Stromal cell of bone marrow (primary cell): ENCODE measurements at regions not wholly inside any gene's neighbourhood (a gene's known extent, or its start where the extent isn't known, plus 50 kb on each side); places are given as distances from the start of the nearest gene placed in this dataset.
"Not testable (repeated sequence)": the region's sequence is repeated elsewhere in the genome, so short reads cannot be mapped to it uniquely, and the experiment has no call there.

Experiments
- DNase-seq: peaks from one replicate; pipeline ENCODE4 v3.0.0-alpha.2; 2012; ENCODE audit warnings: low read depth

DNA sequence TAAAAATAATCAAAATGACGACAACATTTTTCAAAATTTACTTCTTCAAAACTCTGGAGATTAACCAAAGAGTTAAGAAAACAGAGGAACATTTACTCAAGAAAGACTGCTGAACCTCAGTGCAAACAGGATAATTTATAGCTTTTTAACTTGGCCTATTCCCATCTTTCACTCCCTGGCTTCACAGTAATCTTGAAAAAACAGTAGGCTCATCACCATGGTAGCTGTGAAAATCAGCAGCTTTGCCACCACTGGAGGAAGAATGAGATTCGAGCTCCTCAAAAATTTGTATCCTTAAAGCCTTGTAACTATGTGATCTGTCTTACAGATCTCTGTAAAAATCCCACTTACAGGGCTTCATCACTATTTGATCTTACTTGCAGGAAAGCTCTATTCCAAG is 447.7 kb upstream of the CTSO start:
- peak; percentile 28 for DNase-seq

DNA sequence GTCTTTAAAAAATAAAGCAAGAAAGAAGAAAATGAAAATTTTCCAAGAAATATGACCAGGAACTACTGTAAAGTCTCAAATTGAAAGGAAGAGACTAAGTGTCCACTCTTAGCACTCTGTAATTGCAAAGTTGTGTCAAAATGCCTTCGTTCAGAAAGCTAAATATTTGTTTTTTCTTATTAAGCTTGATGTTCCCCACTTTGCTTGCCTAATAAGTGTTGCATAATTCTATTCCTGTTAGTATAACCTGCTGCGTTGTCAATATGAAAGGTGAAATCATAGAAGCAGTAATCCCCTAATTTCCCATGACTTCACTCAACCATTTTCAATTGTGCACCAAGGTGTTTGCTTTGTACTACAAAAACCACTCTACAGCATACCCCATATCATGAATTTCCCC is 442.9 kb upstream of the CTSO start:
- no peak for DNase-seq

GRCh38 chr4:156391325-156391653 is 437.6 kb upstream of the CTSO start:
- no peak for DNase-seq

GRCh38 chr4:156390599-156391324 is 437.1 kb upstream of the CTSO start:
- DNase-seq, result peak; percentile 85

GRCh38 chr4:156388826-156389225 is 435.2 kb upstream of the CTSO start:
- peak; percentile 28 for DNase-seq

- DNase-seq, result peak; percentile 14
Observed at GRCh38 chr4:156378033-156378665, 424.5 kb upstream of the CTSO start.

DNA sequence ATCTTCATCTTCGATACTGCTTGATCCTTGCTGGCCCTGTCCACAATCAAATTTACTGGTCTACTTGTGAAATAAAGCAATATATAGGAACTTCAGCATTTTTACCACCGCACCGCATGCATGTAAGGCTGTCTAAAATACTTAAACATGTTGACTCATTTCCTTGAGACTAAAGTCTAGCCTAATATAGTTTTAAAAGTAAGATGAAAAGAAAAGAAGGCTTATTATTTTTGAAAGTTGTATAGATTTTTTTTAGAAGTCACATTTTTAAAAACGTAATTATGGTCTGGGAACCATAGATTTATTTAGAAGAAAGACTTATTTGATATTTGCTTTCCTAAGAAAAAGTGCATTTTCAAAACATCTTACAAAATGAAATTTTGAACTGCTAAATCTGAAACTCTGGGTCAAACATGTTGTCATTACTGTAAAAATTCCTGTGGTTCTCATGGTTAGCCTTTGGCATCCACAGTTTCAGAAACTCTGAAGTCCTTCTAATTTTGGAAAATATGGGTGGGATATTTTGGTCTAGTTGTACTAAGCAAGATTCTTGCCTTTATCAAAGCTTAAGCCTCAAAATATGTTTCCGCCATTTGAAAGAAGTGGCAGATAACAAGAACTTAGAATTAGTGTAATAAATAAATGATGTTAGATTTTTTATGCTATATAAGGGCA is 423.5 kb upstream of the CTSO start:
- peak; percentile 67 for DNase-seq

DNA sequence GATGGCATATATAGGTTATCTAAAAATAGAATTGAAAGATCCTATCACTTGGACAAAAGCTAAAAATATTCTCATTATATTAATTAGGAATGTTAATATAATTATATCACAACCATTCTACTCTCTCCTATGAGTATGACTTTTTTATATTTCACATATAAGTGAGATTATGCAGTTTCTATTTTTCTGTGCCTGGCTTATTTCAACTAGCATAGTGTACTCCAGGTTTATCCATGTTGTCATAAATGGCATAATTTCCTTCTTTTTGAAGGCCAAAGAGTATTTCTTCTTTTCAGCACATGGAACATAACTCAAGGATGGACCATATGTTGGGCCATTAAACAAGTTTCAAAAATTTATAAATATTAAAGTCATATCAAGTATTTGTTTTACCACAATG is 421.2 kb upstream of the CTSO start:
- no peak for DNase-seq

- DNase-seq, result no peak
Observed at GRCh38 chr4:156374069-156374468, 420.4 kb upstream of the CTSO start.

DNA sequence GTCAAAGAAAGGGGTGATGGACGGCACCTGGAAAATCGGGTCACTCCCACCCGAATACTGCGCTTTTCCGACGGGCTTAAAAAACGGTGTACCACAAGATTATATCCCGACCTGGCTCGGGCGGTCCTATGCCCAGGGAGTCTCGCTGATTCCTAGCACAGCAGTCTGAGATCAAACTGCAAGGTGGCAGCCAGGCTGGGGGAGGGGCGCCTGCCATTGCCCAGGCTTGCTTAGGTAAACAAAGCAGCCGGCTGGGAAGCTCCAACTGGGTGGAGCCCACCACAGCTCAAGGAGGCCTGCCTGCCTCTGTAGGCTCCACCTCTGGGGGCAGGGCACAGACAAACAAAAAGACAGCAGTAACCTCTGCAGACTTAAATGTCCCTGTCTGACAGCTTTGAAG is 413.8 kb upstream of the CTSO start:
- not testable (repeated sequence) for DNase-seq

DNA sequence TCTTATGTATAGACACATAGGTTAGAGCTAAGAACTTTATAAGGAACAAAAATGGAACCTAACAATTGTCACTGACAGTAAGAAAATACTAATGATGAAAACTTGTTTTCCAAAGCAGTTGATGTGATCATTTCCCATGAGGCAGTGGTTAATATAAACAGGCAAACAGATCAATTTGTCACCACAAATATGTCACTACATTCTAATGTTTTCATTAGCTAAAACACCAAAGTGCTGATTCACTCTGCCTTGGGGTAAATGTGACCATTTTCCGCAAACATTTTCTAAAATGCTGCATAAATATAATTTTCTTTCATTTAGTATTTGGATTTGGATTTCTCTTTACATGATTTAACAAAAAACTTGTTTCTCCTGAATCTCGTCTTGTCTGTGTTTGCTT is 408.9 kb upstream of the CTSO start:
- DNase-seq, result peak; percentile 27

- DNase-seq, result no peak
Observed at GRCh38 chr4:156347412-156348075, 393.9 kb upstream of the CTSO start.

DNA sequence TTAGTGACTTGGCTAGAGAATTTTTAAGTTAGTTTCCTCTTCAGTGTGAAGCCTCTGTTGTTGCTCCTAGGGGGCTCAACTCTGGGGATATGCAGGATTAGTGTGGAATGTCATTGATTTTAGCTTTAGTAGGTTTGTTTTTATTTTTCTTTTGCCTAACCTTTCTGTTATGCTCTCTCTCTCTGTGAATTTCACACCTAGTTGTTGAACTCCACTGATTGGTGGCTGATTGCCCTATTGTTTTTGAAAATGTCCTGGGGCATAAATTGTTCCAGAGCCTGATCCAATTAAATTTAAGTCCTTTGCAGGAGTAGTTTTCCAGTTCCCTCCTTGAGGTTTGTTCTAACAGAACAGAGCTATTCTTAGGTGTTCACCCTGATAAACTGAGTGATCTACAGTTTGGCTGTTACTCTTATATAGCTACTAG is 393.3 kb upstream of the CTSO start:
- DNase-seq, result no peak

DNA sequence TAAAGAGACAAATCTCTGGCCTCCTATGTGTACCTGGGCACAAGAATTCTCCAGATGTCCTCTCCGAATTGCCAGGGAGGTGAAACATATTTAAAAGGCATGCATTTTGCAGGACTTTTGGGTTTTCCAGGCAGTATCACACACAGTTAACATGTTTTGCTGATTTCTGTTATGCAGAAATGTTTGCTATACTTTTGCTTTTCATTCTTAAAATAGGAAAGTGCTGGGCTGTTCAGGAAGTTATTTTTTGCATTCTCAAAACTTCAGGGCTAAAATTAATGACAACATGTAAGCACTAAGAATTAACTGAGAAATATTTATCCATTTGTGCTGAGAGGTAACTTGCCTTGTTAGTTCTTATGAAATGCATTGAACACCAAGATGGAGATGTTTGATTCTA is 390.7 kb upstream of the CTSO start:
- DNase-seq, result no peak

- no peak for DNase-seq
Observed at GRCh38 chr4:156336511-156336910, 382.8 kb upstream of the CTSO start.

DNA sequence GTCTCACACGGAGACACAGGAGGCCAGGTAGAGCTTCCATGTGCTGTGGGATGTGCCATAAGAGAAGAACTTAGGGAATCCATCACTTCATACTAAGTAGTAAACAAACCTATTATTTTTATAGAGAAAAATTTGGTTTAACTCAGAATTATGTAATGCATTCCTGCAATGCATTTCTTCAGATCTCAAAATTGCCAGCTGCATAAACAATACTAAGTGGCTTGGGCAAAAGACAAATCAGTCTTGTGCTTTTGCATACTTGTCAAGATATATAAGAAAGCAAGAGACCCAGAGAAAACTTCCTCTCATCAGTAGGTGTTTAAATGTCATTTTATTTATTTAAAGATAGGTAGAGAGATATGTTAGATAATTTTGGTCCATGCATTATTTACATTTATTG is 382.1 kb upstream of the CTSO start:
- no peak for DNase-seq

DNA sequence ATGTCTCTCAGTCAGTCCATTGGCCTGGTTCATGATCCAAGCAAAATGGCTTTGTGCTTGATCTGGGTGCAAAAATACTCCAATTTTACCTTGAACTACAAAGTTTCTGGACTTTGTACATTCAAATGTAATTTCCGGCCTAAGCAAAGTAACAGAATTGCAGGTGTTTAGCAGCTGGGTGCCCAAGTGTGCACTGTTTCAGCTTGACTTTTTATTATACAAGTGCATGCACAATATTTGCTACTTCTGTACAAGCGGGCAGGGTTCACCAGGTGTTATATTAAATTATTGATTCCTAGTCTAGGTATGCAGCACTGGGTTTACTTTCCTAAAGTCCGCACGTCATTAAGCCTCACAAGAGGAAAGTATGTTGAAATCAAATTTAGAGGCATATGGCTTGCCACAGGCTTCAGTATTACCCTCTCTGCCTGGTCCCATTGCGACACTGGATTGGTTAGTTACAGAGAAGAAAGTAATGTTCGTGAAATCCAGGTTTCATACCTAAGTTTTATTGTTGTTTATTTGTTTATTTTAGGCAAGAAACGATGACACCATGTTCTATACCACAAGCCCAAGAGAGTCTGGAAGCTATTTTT is 376.9 kb upstream of the CTSO start:
- no peak for DNase-seq

DNA sequence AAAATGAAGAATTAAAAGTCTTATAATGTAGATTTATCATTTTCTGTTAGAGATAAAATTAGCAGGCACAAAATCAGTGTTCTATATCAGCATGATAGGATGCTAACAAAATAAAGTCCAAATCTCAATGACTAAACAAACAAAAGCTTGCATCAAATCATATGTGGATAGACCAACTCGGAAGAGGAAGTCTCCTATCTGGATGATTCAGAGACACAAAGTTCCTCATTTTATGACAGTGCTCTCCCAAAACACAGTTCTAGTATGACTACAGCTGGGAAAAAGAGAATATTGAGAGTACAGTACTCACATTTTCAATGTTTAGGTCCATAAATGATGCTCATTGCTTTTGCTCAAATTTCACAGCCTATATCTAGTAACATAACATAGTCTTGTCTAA is 376.1 kb upstream of the CTSO start:
- no peak for DNase-seq

DNA sequence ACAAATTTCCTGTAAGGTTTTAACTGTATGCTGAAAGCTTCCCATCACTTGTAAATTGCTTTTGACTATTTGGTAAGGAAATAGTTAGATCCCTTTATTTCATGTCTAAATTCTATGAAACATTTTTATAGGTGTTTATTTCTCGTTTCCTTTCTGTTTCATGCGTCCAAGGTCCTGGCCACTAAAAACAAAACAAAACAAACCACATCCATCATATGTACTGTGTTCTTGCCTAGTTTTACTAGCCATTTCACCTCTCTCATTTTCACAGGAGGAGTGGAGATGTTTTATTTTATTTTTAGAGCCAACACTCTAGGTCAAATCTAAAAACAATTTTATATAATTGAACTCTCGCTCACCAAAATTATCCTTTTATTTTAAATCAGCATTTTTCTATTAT is 375.2 kb upstream of the CTSO start:
- DNase-seq, result no peak

GRCh38 chr4:156326246-156326645 is 372.6 kb upstream of the CTSO start:
- no peak for DNase-seq

GRCh38 chr4:156322592-156322991 is 368.9 kb upstream of the CTSO start:
- DNase-seq, result peak; percentile 81

GRCh38 chr4:156321203-156321602 is 367.5 kb upstream of the CTSO start:
- DNase-seq, result peak; percentile 87

DNA sequence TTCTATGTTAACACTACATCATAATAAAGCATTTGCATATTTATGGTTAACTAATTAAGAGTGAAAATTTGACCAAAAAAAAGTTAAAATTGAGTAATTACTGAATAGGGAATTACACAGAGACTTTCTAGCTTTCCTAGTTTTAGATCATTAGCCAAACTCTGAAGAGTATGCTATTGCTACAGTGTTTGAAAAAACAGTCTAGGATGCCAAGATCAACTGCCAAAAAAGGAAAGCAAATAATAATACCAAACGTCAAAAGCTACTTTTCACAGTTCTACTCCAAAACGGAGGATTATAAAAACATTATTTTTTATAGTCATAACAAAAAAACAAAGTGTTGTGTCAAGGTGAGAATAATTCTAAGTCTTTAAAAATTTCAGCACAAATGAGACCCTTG is 359.8 kb upstream of the CTSO start:
- DNase-seq, result no peak
